ENCODE measurements at regions not wholly inside any gene's neighbourhood (a gene's known extent, or its start where the extent isn't known, plus 50 kb on each side); places are given as distances from the start of the nearest gene placed in this dataset.

DNA sequence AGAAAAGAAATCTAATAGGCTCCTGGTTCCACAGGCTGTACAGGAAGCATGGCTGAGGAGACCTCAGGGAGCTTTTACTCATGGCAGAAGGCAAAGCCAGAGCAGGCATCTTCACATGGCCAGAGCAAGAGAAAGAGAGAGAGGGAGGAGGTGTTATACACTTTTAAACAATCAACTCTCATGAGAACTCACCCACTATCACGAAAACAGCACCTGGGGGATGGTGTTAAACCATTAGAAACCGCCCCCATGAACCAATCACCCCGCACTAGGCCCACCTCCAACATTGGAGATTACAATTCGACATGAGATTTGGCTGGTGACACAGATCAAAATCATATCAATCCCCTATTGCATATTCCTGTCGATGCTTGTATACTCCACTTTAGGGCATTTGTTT lies 93.5 kb downstream of the MRPL39 start:
- TF ChIP-seq, protein P1, sequence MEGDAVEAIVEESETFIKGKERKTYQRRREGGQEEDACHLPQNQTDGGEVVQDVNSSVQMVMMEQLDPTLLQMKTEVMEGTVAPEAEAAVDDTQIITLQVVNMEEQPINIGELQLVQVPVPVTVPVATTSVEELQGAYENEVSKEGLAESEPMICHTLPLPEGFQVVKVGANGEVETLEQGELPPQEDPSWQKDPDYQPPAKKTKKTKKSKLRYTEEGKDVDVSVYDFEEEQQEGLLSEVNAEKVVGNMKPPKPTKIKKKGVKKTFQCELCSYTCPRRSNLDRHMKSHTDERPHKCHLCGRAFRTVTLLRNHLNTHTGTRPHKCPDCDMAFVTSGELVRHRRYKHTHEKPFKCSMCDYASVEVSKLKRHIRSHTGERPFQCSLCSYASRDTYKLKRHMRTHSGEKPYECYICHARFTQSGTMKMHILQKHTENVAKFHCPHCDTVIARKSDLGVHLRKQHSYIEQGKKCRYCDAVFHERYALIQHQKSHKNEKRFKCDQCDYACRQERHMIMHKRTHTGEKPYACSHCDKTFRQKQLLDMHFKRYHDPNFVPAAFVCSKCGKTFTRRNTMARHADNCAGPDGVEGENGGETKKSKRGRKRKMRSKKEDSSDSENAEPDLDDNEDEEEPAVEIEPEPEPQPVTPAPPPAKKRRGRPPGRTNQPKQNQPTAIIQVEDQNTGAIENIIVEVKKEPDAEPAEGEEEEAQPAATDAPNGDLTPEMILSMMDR (IDR thresholded peaks at IDR 0.05): no peak
- TF ChIP-seq POLR2AphosphoS5 (IDR thresholded peaks at IDR 0.05): no peak
